ENCODE measurements at regions not wholly inside any gene's neighbourhood (a gene's known extent, or its start where the extent isn't known, plus 50 kb on each side); places are given as distances from the start of the nearest gene placed in this dataset.

DNA sequence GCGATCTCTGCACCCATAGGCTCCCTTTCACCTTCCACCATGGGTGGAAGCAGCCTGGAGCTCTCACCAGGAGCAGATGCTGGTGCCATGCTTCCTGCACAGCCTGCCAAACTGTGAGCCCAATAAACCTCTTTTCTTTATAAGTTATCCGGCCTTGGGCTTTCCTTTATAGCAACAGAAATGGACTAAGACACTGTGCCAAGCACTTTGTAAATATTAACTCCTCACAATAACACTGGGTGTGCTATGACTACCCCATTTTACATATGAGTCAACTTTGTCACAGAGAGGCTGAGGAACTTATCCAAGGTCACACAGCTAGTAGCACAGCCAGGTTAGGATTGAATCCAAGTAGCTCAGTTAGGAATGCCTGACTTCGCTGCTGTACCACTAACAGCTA lies 79.7 kb upstream of the KCNMA1 start:
- TF ChIP-seq EZH2phosphoT487 (IDR thresholded peaks at IDR 0.05; ENCODE audit: insufficient read depth, low read depth) (no peak), EZH2 (IDR thresholded peaks at IDR 0.05; ENCODE audit: insufficient read depth, poor library complexity, severe bottlenecking) (no peak)
